Suprapubic skin (tissue), 3 donors: ENCODE measurements at regions not wholly inside any gene's neighbourhood (a gene's known extent, or its start where the extent isn't known, plus 50 kb on each side); places are given as distances from the start of the nearest gene placed in this dataset.

ENCODE experiments used
- CTCF ChIP-seq, 2 donors: fragments of 200-600 bp in 1 of 2; fragments of 450-650 bp in 1 of 2; sonication (generic) in 1 of 2; IDR thresholded peaks; one replicate each; pipeline ENCODE4 v1.5.1; 2016 to 2019; ENCODE audit warnings: antibody characterized with exemption in 2 of 2, mild to moderate bottlenecking in 1 of 2, moderate library complexity in 1 of 2
- POLR2AphosphoS5 ChIP-seq, 3 donors: sonication (generic); formaldehyde crosslinking; IDR thresholded peaks; one replicate each; pipeline ENCODE4 v1.6.1; 2017; ENCODE audit warnings: antibody characterized with exemption in 3 of 3

- no peak for TF ChIP-seq POLR2AphosphoS5 (IDR thresholded peaks at IDR 0.05)
- no peak for TF ChIP-seq CTCF (IDR thresholded peaks at IDR 0.05)
These were observed 124.5 kb upstream of the ARHGAP5 start for GRCh38 chr14:31952573-31952972.
